ENCODE measurements at regions not wholly inside any gene's neighbourhood (a gene's known extent, or its start where the extent isn't known, plus 50 kb on each side); places are given as distances from the start of the nearest gene placed in this dataset.

DNA sequence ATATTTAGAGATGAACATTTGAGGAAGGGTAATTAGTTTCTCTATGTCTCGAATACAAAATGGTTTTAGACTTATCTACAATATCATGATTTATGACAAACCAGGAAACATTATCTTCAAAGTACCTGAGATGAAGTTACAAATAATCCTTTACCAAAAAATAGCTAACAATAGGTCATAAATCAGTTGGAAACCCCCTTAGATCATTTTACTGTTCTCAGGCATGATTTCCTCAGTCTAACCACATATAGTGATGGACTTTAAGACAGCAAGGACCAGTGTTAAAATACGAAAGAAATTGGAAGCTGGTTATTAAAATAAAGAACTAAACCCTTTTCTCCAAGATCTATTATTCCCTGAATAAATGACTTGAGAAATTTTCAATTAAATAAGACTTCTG is 235.4 kb downstream of the RASSF9 start:
- Histone ChIP-seq H3K4me1 (ENCODE audit: control insufficient read depth, insufficient read depth, low read length) (no peaks in the 10 kb centered on the region), H3K36me3 (ENCODE audit: control insufficient read depth, insufficient read depth, low read length) (no peaks in the 10 kb centered on the region), H3K27ac (ENCODE audit: low read depth, low read length) (no peak overlapping the region), H3K4me3 (ENCODE audit: low read length) (no peak overlapping the region), H3K9me3 (ENCODE audit: control insufficient read depth, low read length) (peaks cover 10% of the 10 kb centered on the region), H3K9ac (ENCODE audit: extremely low read depth, low read length, poor library complexity, severe bottlenecking) (no peak overlapping the region), H3K27me3 (ENCODE audit: control insufficient read depth, insufficient read depth, low read length, poor library complexity, severe bottlenecking) (no peaks in the 10 kb centered on the region)
- Mint-ChIP-seq H3K27me3 (ENCODE audit: insufficient read depth) (no peaks in the 10 kb centered on the region), H3K9me3 (peaks cover 18% of the 10 kb centered on the region), H3K4me1 (no peaks in the 10 kb centered on the region), H3K36me3 (ENCODE audit: low read depth) (no peaks in the 10 kb centered on the region), H3K4me3 (no peak overlapping the region), H3K27ac (no peak overlapping the region)
- WGBS, 2 experiments (ENCODE audit: insufficient coverage in 1 of 2, insufficient read length in 1 of 2): 89% methylated on average over 2 of the region's 2 CpGs; no CpG with 5 or more reads in 1 of the 2 experiments
- TF ChIP-seq, protein P1, sequence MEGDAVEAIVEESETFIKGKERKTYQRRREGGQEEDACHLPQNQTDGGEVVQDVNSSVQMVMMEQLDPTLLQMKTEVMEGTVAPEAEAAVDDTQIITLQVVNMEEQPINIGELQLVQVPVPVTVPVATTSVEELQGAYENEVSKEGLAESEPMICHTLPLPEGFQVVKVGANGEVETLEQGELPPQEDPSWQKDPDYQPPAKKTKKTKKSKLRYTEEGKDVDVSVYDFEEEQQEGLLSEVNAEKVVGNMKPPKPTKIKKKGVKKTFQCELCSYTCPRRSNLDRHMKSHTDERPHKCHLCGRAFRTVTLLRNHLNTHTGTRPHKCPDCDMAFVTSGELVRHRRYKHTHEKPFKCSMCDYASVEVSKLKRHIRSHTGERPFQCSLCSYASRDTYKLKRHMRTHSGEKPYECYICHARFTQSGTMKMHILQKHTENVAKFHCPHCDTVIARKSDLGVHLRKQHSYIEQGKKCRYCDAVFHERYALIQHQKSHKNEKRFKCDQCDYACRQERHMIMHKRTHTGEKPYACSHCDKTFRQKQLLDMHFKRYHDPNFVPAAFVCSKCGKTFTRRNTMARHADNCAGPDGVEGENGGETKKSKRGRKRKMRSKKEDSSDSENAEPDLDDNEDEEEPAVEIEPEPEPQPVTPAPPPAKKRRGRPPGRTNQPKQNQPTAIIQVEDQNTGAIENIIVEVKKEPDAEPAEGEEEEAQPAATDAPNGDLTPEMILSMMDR (conservative IDR thresholded peaks at IDR 0.05): no peak
- DNase-seq: no peak

DNA sequence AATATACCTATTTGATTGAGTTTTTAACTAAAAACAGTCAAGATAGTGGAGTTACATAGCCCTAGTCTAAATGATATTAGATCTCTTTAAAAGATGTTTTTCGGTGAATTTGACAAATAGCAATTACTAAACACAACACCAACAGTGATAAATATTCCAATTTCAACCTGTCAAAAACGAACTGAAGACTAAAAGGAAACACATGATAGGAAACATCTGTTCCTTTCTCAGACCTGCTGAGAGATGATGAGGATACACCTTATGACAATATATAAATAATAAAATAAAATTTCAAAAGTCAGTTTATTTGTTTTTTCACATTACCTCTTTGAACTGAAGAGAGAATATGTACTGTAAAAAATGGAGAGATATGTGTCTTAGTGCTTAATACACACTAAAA is 232.7 kb downstream of the RASSF9 start:
- H3K4me3 ChIP-seq (ENCODE audit: low read length): no peak overlapping the region
- no peaks in the 10 kb centered on the region for H3K4me1 ChIP-seq (ENCODE audit: control insufficient read depth, insufficient read depth, low read length)
- no peak overlapping the region for H3K4me3 Mint-ChIP-seq
- peaks cover 7% of the 10 kb centered on the region for H3K9me3 ChIP-seq (ENCODE audit: control insufficient read depth, low read length)
- TF ChIP-seq, protein P1 (conservative IDR thresholded peaks at IDR 0.05): no peak
- peaks cover 4% of the 10 kb centered on the region for H3K9me3 Mint-ChIP-seq
- no peaks in the 10 kb centered on the region for H3K27me3 ChIP-seq (ENCODE audit: control insufficient read depth, insufficient read depth, low read length, poor library complexity, severe bottlenecking)
- no peaks in the 10 kb centered on the region for H3K4me1 Mint-ChIP-seq
- H3K9ac ChIP-seq (ENCODE audit: extremely low read depth, low read length, poor library complexity, severe bottlenecking): no peak overlapping the region
- WGBS, 2 experiments (ENCODE audit: insufficient coverage in 1 of 2, insufficient read length in 1 of 2): 72% methylated on average over 2 of the region's 2 CpGs; no CpG with 5 or more reads in 1 of the 2 experiments
- H3K27ac ChIP-seq (ENCODE audit: low read depth, low read length): no peak overlapping the region
- DNase-seq: no peak
- H3K36me3 Mint-ChIP-seq (ENCODE audit: low read depth): no peaks in the 10 kb centered on the region
- no peak overlapping the region for H3K27ac Mint-ChIP-seq
- no peaks in the 10 kb centered on the region for H3K36me3 ChIP-seq (ENCODE audit: control insufficient read depth, insufficient read depth, low read length)
- no peaks in the 10 kb centered on the region for H3K27me3 Mint-ChIP-seq (ENCODE audit: insufficient read depth)

- peaks cover 7% of the 10 kb centered on the region for H3K9me3 ChIP-seq (ENCODE audit: control insufficient read depth, low read length)
- Mint-ChIP-seq H3K4me1 (no peaks in the 10 kb centered on the region), H3K27me3 (ENCODE audit: insufficient read depth) (no peaks in the 10 kb centered on the region), H3K4me3 (no peak overlapping the region), H3K9me3 (peaks cover 2% of the 10 kb centered on the region), H3K27ac (no peak overlapping the region), H3K36me3 (ENCODE audit: low read depth) (no peaks in the 10 kb centered on the region)
- DNase-seq: no peak
- no peak overlapping the region for H3K27ac ChIP-seq (ENCODE audit: low read depth, low read length)
- TF ChIP-seq, protein P1 (conservative IDR thresholded peaks at IDR 0.05): no peak
- no peaks in the 10 kb centered on the region for H3K27me3 ChIP-seq (ENCODE audit: control insufficient read depth, insufficient read depth, low read length, poor library complexity, severe bottlenecking)
- H3K36me3 ChIP-seq (ENCODE audit: control insufficient read depth, insufficient read depth, low read length): no peaks in the 10 kb centered on the region
- WGBS, 2 experiments (ENCODE audit: insufficient coverage in 1 of 2, insufficient read length in 1 of 2): 98 to 100% methylated on average over 1 to 2 of the region's 2 CpGs
- H3K4me3 ChIP-seq (ENCODE audit: low read length): no peak overlapping the region
- H3K4me1 ChIP-seq (ENCODE audit: control insufficient read depth, insufficient read depth, low read length): no peaks in the 10 kb centered on the region
- no peak overlapping the region for H3K9ac ChIP-seq (ENCODE audit: extremely low read depth, low read length, poor library complexity, severe bottlenecking)
These were observed 229.8 kb downstream of the RASSF9 start for GRCh38 chr12:85606455-85606854.

Data from endodermal cell (in vitro differentiated cells).